GM12891 (cell line): ENCODE measurements at regions not wholly inside any gene's neighbourhood (a gene's known extent, or its start where the extent isn't known, plus 50 kb on each side); places are given as distances from the start of the nearest gene placed in this dataset.

Source experiments
- POLR2A ChIP-seq: IDR thresholded peaks from 2 replicates; pipeline ENCODE4 v1.6.1; 2011; ENCODE audit warnings: low read depth, low read length, control low read depth
- POLR2AphosphoS5 ChIP-seq: IDR thresholded peaks from 2 replicates; pipeline ENCODE4 v1.6.1; 2011; ENCODE audit warnings: low read depth, low read length, control low read depth
- POU2F2 ChIP-seq: IDR thresholded peaks from 2 replicates; pipeline ENCODE4 v1.6.1; 2011; ENCODE audit warnings: low read depth, mild to moderate bottlenecking, control low read depth, low read length, moderate library complexity
- SPI1 ChIP-seq: IDR thresholded peaks from 2 replicates; pipeline ENCODE4 v1.6.1; 2011; ENCODE audit warnings: low read depth, low read length, control low read depth
- TAF1 ChIP-seq: IDR thresholded peaks from 2 replicates; pipeline ENCODE4 v1.6.1; 2011; ENCODE audit warnings: low read depth, low read length, control low read depth

DNA sequence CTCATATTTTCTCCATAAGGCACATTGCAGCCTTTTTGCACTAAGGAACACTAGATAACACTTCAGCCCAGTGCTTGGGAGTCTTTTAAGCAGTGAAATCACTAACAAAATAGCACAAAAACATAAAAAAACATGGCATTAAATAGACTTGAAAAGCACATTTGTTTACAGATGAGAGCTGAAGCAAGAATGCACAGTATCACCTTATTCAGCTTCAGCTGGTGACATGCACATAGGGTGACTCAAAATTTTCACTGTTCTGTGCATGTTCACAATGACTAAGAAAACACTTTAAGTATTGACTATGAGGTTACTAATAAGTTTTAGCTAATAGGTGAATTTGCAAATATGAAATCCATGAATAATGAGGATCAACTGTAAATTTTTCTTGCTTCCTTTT, 293.9 kb upstream of the TARS1 start:
- no peak for TF ChIP-seq TAF1
- TF ChIP-seq POLR2A: no peak
- no peak for TF ChIP-seq POLR2AphosphoS5
- TF ChIP-seq POU2F2: no peak
- no peak for TF ChIP-seq SPI1
